Peyer's patch (tissue), 4 donors: ENCODE measurements at regions not wholly inside any gene's neighbourhood (a gene's known extent, or its start where the extent isn't known, plus 50 kb on each side); places are given as distances from the start of the nearest gene placed in this dataset.

Experiments
- CTCF ChIP-seq, 6 experiments: fragments of 450-650 bp in 4 of 6; fragments of 200-600 bp in 2 of 6; sonication (generic) in 1 of 6; IDR thresholded peaks; one replicate each; pipeline ENCODE4 v1.5.1; 2017 to 2019; ENCODE audit warnings: antibody characterized with exemption in 6 of 6, mild to moderate bottlenecking in 3 of 6, moderate library complexity in 1 of 6
- POLR2A ChIP-seq, 2 donors: fragments of 450-650 bp; IDR thresholded peaks; one replicate each; pipeline ENCODE4 v1.5.1; 2017; ENCODE audit warnings: antibody characterized with exemption in 2 of 2, mild to moderate bottlenecking in 2 of 2, moderate library complexity in 2 of 2

- TF ChIP-seq CTCF (IDR thresholded peaks at IDR 0.05) (no peak), POLR2A (IDR thresholded peaks at IDR 0.05) (no peak)
Measured at GRCh38 chr10:120656107-120656506, 195.1 kb upstream of the WDR11 start.
